Endothelial cell of umbilical vein (primary cell): ENCODE measurements at regions not wholly inside any gene's neighbourhood (a gene's known extent, or its start where the extent isn't known, plus 50 kb on each side); places are given as distances from the start of the nearest gene placed in this dataset.

Source experiments
- BruUV-seq: library from RNA; stranded (reverse); fragments of 400-500 nt; replicated peaks from 2 replicates; lab custom pipeline; 2021; lab: Mats Ljungman, UMichigan
- CTCF ChIA-PET: fragments of 300-600, 350-600 bp; sonication (Branson Sonifier 250); formaldehyde crosslinking; loops from one replicate; lab custom pipeline; 2021; ENCODE audit warnings: antibody characterized with exemption, inconsistent platforms; lab: Charles Lee
- POLR2A ChIA-PET: fragments of 300-600, 350-600 bp; sonication (Branson Sonifier 250); formaldehyde crosslinking; loops from one replicate; lab custom pipeline; 2021; ENCODE audit warnings: antibody characterized with exemption, inconsistent platforms; lab: Charles Lee
- DNase-seq: peaks from one replicate; pipeline ENCODE4 v3.0.0-alpha.2; 2011; ENCODE audit warnings: low read depth, low spot score
- FAIRE-seq: peaks from 2 replicates; lab custom pipeline; 2011; peaks lifted over from hg19 to GRCh38; lab: Jason Lieb, UNC
- H2AFZ ChIP-seq: 2 replicates; pipeline ENCODE4 v1.6.0; 2012; ENCODE audit warnings: low read depth, low read length, control low read depth, inconsistent platforms
- H3K27ac ChIP-seq: 2 replicates; pipeline ENCODE4 v1.5.1; 2011; ENCODE audit warnings: low read depth, mild to moderate bottlenecking, control low read depth, low read length, moderate library complexity; ENCODE audit not compliant: insufficient read depth
- H3K27me3 ChIP-seq, 2 experiments: 2 replicates each; pipeline versions ENCODE4 v1.6.0 to v1.6.1; 2011; ENCODE audit warnings: low read length in 2 of 2, mixed read lengths in 1 of 2; ENCODE audit not compliant: control insufficient read depth in 2 of 2, insufficient read depth in 2 of 2
- H3K36me3 ChIP-seq, 2 experiments: 2 replicates in 1 of 2; 3 replicates in 1 of 2; pipeline ENCODE4 v1.5.1; 2011; ENCODE audit warnings: low read length in 2 of 2, mild to moderate bottlenecking in 1 of 2, moderate library complexity in 1 of 2; ENCODE audit not compliant: control insufficient read depth in 2 of 2, insufficient read depth in 2 of 2; ENCODE audit errors: extremely low read depth in 1 of 2
- H3K4me1 ChIP-seq: 3 replicates; pipeline ENCODE4 v1.5.1; 2011; ENCODE audit warnings: mild to moderate bottlenecking, low read length; ENCODE audit not compliant: control insufficient read depth, insufficient read depth; ENCODE audit errors: extremely low read depth
- H3K4me2 ChIP-seq: 2 replicates; pipeline ENCODE4 v1.6.1; 2011; ENCODE audit warnings: low read length, control low read depth, mixed read lengths; ENCODE audit not compliant: insufficient read depth
- H3K4me3 ChIP-seq, 3 experiments: fragments of 200-600 bp in 1 of 3; sonication (generic), shearing (Covaris generic) in 1 of 3; replicated peaks in 1 of 3; 2 replicates each; pipeline ENCODE4 v1.5.1; 2011 to 2016; ENCODE audit warnings: control low read depth in 3 of 3, low read length in 3 of 3, mild to moderate bottlenecking in 2 of 3, inconsistent platforms in 1 of 3, low read depth in 1 of 3, moderate library complexity in 1 of 3; ENCODE audit not compliant: insufficient read depth in 1 of 3
- H3K79me2 ChIP-seq: 2 replicates; pipeline ENCODE4 v1.6.0; 2012; ENCODE audit warnings: low read length, inconsistent platforms; ENCODE audit not compliant: control insufficient read depth, insufficient read depth
- H3K9ac ChIP-seq: replicated peaks from 2 replicates; pipeline ENCODE3; 2011; ENCODE audit warnings: low read length, control low read depth; ENCODE audit not compliant: insufficient read depth; ENCODE audit errors: extremely low read depth
- H3K9me1 ChIP-seq: replicated peaks from 3 replicates; pipeline ENCODE4 v1.6.0; 2011; ENCODE audit warnings: mild to moderate bottlenecking, low read length; ENCODE audit not compliant: control insufficient read depth, insufficient read depth; ENCODE audit errors: extremely low read depth
- H3K9me3 ChIP-seq: replicated peaks from 2 replicates; pipeline ENCODE4 v1.5.1; 2012; ENCODE audit warnings: low read length, inconsistent platforms; ENCODE audit not compliant: control insufficient read depth, insufficient read depth
- H4K20me1 ChIP-seq: replicated peaks from 2 replicates; pipeline ENCODE3; 2011; ENCODE audit warnings: mild to moderate bottlenecking, low read length; ENCODE audit not compliant: control insufficient read depth, insufficient read depth; ENCODE audit errors: extremely low read depth
- EZH2 ChIP-seq: IDR thresholded peaks from 2 replicates; pipeline ENCODE4 v1.6.1; 2012; ENCODE audit warnings: borderline replicate concordance, low read depth, mild to moderate bottlenecking, moderate library complexity, low read length, inconsistent platforms; ENCODE audit not compliant: severe bottlenecking
- FOS ChIP-seq: IDR thresholded peaks from 2 replicates; pipeline ENCODE4 v1.6.1; 2011; ENCODE audit warnings: mild to moderate bottlenecking, low read length, moderate library complexity, borderline replicate concordance; ENCODE audit not compliant: insufficient read depth
- GATA2 ChIP-seq: IDR thresholded peaks from 2 replicates; pipeline ENCODE4 v1.7.0; 2011; ENCODE audit warnings: low read depth, mild to moderate bottlenecking, moderate library complexity, mixed read lengths, low read length; ENCODE audit not compliant: insufficient read length, insufficient read depth
- JUN ChIP-seq: IDR thresholded peaks from 2 replicates; pipeline ENCODE4 v1.6.1; 2011; ENCODE audit warnings: borderline replicate concordance, low read depth; ENCODE audit not compliant: insufficient read length, insufficient read depth
- MYC ChIP-seq: IDR thresholded peaks from one replicate; pipeline ENCODE4 v1.6.1; 2011; ENCODE audit warnings: mild to moderate bottlenecking, low read depth, low read length
- POLR2A ChIP-seq: IDR thresholded peaks from 2 replicates; pipeline ENCODE4 v1.6.1; 2012; ENCODE audit warnings: low read depth, mild to moderate bottlenecking, control low read depth, low read length
- POLR2AphosphoS5 ChIP-seq: IDR thresholded peaks from 2 replicates; pipeline ENCODE4 v1.6.1; 2012; ENCODE audit warnings: low read depth, mild to moderate bottlenecking, control low read depth, low read length, moderate library complexity; ENCODE audit not compliant: insufficient read depth
- dilution Hi-C: fragments of 300-500 bp; cut with MboI; formaldehyde crosslinking; loops from one replicate; pipeline ENCODE4 v1.15.0; 2019; ENCODE audit warnings: low sequenced_read_pairs; ENCODE audit not compliant: extremely low pct_ligation_motif_present
- intact Hi-C: fragments of 100-400 bp; cut with micrococcal nuclease; formaldehyde crosslinking; loops from one replicate; pipeline ENCODE4 v1.10.0; 2022
- TF ChIP-seq, protein P1 (sequence below): IDR thresholded peaks from 2 replicates; pipeline ENCODE4 v1.6.1; 2011; ENCODE audit not compliant: insufficient read depth, insufficient read length
- TF ChIP-seq, protein P2 (sequence below), 2 donors: IDR thresholded peaks; 1 replicate in 1 of 2; 2 replicates in 1 of 2; pipeline ENCODE4 v1.5.1; 2011; ENCODE audit warnings: low read length in 2 of 2, mild to moderate bottlenecking in 2 of 2, moderate library complexity in 2 of 2, control low read depth in 1 of 2, inconsistent platforms in 1 of 2, low read depth in 1 of 2; ENCODE audit not compliant: insufficient read depth in 1 of 2; ENCODE audit errors: extremely low read depth in 1 of 2

DNA sequence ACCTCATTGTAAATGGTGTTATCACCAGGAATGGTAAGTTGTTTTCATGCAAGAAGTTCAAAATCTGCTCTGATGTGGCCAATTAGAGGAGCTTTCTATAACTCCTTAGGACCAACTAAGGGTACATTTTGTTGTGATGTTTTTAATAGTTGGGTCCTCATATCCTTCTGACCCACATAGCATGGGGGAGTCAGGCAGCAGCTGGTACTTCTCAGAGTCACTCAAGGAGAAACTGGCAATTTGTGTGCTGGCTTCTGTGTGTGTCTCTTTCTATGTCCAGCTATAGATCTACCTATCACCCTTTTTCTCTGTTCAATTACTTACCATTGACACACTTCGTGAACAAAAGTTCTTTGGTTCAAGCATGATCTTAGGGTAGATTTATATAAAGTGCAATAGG is 194.3 kb upstream of the TENM3 start:
- no TSS peak for BruUV-seq
- Histone ChIP-seq H3K27ac (no peak overlapping the region), H3K27me3 (no peaks in the 10 kb centered on the region), H2AFZ (no peak overlapping the region), H3K9me1 (no peaks in the 10 kb centered on the region), H3K9ac (no peak overlapping the region), H3K4me3 (no peak overlapping the region), H3K4me2 (no peak overlapping the region), H3K79me2 (no peaks in the 10 kb centered on the region), H3K9me3 (peaks cover 6% of the 10 kb centered on the region), H3K36me3 (no peaks in the 10 kb centered on the region), H4K20me1 (no peaks in the 10 kb centered on the region), H3K4me1 (no peaks in the 10 kb centered on the region)
- TF ChIP-seq, protein P1, sequence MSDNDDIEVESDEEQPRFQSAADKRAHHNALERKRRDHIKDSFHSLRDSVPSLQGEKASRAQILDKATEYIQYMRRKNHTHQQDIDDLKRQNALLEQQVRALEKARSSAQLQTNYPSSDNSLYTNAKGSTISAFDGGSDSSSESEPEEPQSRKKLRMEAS = no peak
- TF ChIP-seq POLR2A = no peak
- intact Hi-C loops = no loop called here
- ChIA-PET CTCF (no interaction called here), POLR2A (no interaction called here)
- DNase-seq = no peak
- dilution Hi-C loops = no loop called here
- no peak for FAIRE-seq

DNA sequence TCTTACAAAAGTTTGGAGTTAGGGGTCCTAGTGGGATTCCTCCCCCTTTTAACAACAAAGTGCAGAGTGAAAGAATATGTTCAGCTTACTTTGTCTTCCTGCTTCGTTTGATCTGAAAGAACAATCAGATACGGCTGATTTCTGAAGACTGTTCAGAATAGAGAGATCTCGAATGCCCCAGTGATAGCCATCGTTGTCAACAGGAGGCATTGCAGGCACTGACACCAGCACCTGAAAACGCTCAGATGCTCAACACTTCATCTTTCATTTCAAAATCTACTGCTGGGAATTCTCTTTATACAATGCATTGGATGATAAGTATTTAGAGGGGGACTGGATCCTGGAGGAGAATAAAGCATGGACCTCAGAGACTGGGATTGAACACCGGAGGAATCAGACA is 186.3 kb upstream of the TENM3 start:
- FAIRE-seq (no peak), DNase-seq (no peak)
- intact Hi-C loops (no loop called here), dilution Hi-C loops (no loop called here)
- Histone ChIP-seq H3K9me3 (peaks cover 2% of the 10 kb centered on the region), H3K27me3 (no peaks in the 10 kb centered on the region), H3K79me2 (no peaks in the 10 kb centered on the region), H4K20me1 (no peaks in the 10 kb centered on the region), H3K4me2 (no peak overlapping the region), H3K36me3 (no peaks in the 10 kb centered on the region), H2AFZ (no peak overlapping the region), H3K4me3 (no peak overlapping the region), H3K9me1 (no peaks in the 10 kb centered on the region), H3K27ac (no peak overlapping the region), H3K4me1 (no peaks in the 10 kb centered on the region), H3K9ac (no peak overlapping the region)
- BruUV-seq = no TSS peak
- TF ChIP-seq JUN (no peak), POLR2AphosphoS5 (no peak), GATA2 (no peak), EZH2 (no peak), POLR2A (no peak), FOS (no peak), MYC (no peak)
- TF ChIP-seq, protein P2, sequence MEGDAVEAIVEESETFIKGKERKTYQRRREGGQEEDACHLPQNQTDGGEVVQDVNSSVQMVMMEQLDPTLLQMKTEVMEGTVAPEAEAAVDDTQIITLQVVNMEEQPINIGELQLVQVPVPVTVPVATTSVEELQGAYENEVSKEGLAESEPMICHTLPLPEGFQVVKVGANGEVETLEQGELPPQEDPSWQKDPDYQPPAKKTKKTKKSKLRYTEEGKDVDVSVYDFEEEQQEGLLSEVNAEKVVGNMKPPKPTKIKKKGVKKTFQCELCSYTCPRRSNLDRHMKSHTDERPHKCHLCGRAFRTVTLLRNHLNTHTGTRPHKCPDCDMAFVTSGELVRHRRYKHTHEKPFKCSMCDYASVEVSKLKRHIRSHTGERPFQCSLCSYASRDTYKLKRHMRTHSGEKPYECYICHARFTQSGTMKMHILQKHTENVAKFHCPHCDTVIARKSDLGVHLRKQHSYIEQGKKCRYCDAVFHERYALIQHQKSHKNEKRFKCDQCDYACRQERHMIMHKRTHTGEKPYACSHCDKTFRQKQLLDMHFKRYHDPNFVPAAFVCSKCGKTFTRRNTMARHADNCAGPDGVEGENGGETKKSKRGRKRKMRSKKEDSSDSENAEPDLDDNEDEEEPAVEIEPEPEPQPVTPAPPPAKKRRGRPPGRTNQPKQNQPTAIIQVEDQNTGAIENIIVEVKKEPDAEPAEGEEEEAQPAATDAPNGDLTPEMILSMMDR (IDR thresholded peaks at IDR 0.05; ENCODE audit: extremely low read depth in 1 of 2, insufficient read depth in 1 of 2, low read depth in 1 of 2, low read length in 2 of 2) = no peak
- TF ChIP-seq, protein P1 = no peak
- ChIA-PET CTCF (no interaction called here), POLR2A (no interaction called here)
